Omental fat pad (tissue), 3 donors: ENCODE measurements at regions not wholly inside any gene's neighbourhood (a gene's known extent, or its start where the extent isn't known, plus 50 kb on each side); places are given as distances from the start of the nearest gene placed in this dataset.

Experiments used
- ATAC-seq: fragments of 150-250 bp; one replicate; pipeline ENCODE4 v1.9.1; 2016; ENCODE audit warnings: mild to moderate bottlenecking, moderate library complexity; ENCODE audit not compliant: low FRiP score
- DNase-seq: peaks from one replicate; pipeline ENCODE4 v3.0.0-alpha.2; 2019; ENCODE audit warnings: low spot score
- CTCF ChIP-seq, 3 donors: fragments of 450-650 bp; IDR thresholded peaks; one replicate each; pipeline ENCODE4 v1.5.1; 2016 to 2017; ENCODE audit warnings: antibody characterized with exemption in 3 of 3, mild to moderate bottlenecking in 3 of 3, moderate library complexity in 2 of 3

- DNase-seq (no peak), ATAC-seq (no peak)
- no peak for TF ChIP-seq CTCF (IDR thresholded peaks at IDR 0.05)
Observed at GRCh38 chr2:7858624-7859023, 823.2 kb upstream of the ID2 start.

GRCh38 chr2:7860693-7861092, 821.2 kb upstream of the ID2 start:
- ATAC-seq (no peak), DNase-seq (no peak)
- no peak for TF ChIP-seq CTCF (IDR thresholded peaks at IDR 0.05)

- no peak for ATAC-seq
Observed at GRCh38 chr2:7861910-7862702, 819.8 kb upstream of the ID2 start.

GRCh38 chr2:7866104-7866503, 815.8 kb upstream of the ID2 start:
- DNase-seq, result no peak
- no peak for TF ChIP-seq CTCF (IDR thresholded peaks at IDR 0.05)
- ATAC-seq, result no peak

More at GRCh38 chr2:7861910-7862702, 819.8 kb upstream of the ID2 start:
- no peak for DNase-seq
- no peak for TF ChIP-seq CTCF (IDR thresholded peaks at IDR 0.05)

GRCh38 chr2:7866825-7867224, 815.0 kb upstream of the ID2 start:
- DNase-seq (no peak), ATAC-seq (no peak)
- no peak for TF ChIP-seq CTCF (IDR thresholded peaks at IDR 0.05)

- ATAC-seq, result no peak
- DNase-seq, result no peak
Observed at GRCh38 chr2:7867867-7868266, 814.0 kb upstream of the ID2 start.

More at GRCh38 chr2:7867867-7868266, 814.0 kb upstream of the ID2 start:
- TF ChIP-seq CTCF (IDR thresholded peaks at IDR 0.05), result no peak
